Islet precursor cell (in vitro differentiated cells): ENCODE measurements at regions not wholly inside any gene's neighbourhood (a gene's known extent, or its start where the extent isn't known, plus 50 kb on each side); places are given as distances from the start of the nearest gene placed in this dataset.

Source experiments
- DNase-seq: peaks from one replicate; pipeline ENCODE4 v3.0.0-alpha.2; 2018

- no peak for DNase-seq
Measured at GRCh38 chr4:149931431-149931830, 115.8 kb upstream of the IQCM start.

GRCh38 chr4:149932188-149932587 lies 116.5 kb upstream of the IQCM start:
- no peak for DNase-seq

- no peak for DNase-seq
Measured at GRCh38 chr4:149933120-149933519, 117.5 kb upstream of the IQCM start.

GRCh38 chr4:149933883-149934282 lies 118.2 kb upstream of the IQCM start:
- DNase-seq = no peak

GRCh38 chr4:149949381-149949780 lies 128.9 kb upstream of the DCLK2 start:
- DNase-seq = no peak

- no peak for DNase-seq
Measured at GRCh38 chr4:149951152-149951900, 126.9 kb upstream of the DCLK2 start.

GRCh38 chr4:149952101-149952500 lies 126.1 kb upstream of the DCLK2 start:
- DNase-seq = no peak

GRCh38 chr4:149952716-149953115 lies 125.5 kb upstream of the DCLK2 start:
- no peak for DNase-seq

GRCh38 chr4:149955780-149956390 lies 122.4 kb upstream of the DCLK2 start:
- DNase-seq = no peak

GRCh38 chr4:149956678-149957077 lies 121.6 kb upstream of the DCLK2 start:
- DNase-seq = no peak

- no peak for DNase-seq
Measured at GRCh38 chr4:149961876-149962597, 116.2 kb upstream of the DCLK2 start.

GRCh38 chr4:149964001-149964796 lies 114.0 kb upstream of the DCLK2 start:
- DNase-seq = no peak

- no peak for DNase-seq
Measured at GRCh38 chr4:149965206-149965605, 113.0 kb upstream of the DCLK2 start.

- no peak for DNase-seq
Measured at GRCh38 chr4:149972407-149972806, 105.8 kb upstream of the DCLK2 start.

GRCh38 chr4:149973181-149973580 lies 105.1 kb upstream of the DCLK2 start:
- DNase-seq = no peak

- no peak for DNase-seq
Measured at GRCh38 chr4:149975172-149975571, 103.1 kb upstream of the DCLK2 start.

- no peak for DNase-seq
Measured at GRCh38 chr4:149980121-149980682, 98.0 kb upstream of the DCLK2 start.

GRCh38 chr4:149980941-149981340 lies 97.3 kb upstream of the DCLK2 start:
- DNase-seq = peak; percentile 66

- no peak for DNase-seq
Measured at GRCh38 chr4:149983401-149983800, 94.8 kb upstream of the DCLK2 start.

- DNase-seq = no peak
Measured at GRCh38 chr4:149983931-149984330, 94.3 kb upstream of the DCLK2 start.

GRCh38 chr4:149985981-149986380 lies 92.3 kb upstream of the DCLK2 start:
- no peak for DNase-seq

- no peak for DNase-seq
Measured at GRCh38 chr4:149986917-149987316, 91.3 kb upstream of the DCLK2 start.
